ENCODE measurements at regions not wholly inside any gene's neighbourhood (a gene's known extent, or its start where the extent isn't known, plus 50 kb on each side); places are given as distances from the start of the nearest gene placed in this dataset.

DNA sequence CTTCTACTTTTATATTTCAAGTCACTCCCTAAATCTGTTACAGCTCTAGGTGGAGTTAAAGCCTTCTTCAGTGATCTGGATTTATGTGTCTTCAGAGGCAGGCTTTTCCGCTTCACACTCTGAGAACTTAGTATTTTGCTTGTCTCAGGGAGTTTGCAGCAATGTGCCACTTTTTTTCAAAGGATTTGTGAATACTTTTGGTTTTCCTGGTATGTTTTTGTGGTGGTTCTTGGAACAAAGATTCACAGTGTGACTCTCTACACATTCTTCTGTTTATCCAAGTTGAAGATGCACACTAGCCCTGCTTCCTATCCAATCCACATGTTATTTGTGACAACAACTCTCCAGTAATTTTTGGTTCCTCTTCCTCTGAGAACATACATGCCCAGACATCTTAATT is 1253.7 kb downstream of the TECRL start:
- Histone ChIP-seq H4K20me1 (ENCODE audit: control insufficient read depth, extremely low read depth, insufficient read depth, low read length) (no peaks in the 10 kb centered on the region), H3K4me2 (ENCODE audit: control insufficient read depth, extremely low read depth, insufficient read depth, low read depth, low read length) (no peak overlapping the region), H3K4me1 (ENCODE audit: control insufficient read depth, extremely low read depth, insufficient read depth, low read length) (no peaks in the 10 kb centered on the region), H3K27ac (ENCODE audit: control insufficient read depth, insufficient read depth, low read length) (no peak overlapping the region), H3K79me2 (ENCODE audit: control insufficient read depth, insufficient read depth, low read length) (no peaks in the 10 kb centered on the region), H3K9me3 (ENCODE audit: control insufficient read depth, low read depth, low read length) (no peaks in the 10 kb centered on the region), H3K36me3 (ENCODE audit: control insufficient read depth in 2 of 2, extremely low read depth in 1 of 2, insufficient read depth in 2 of 2, low read length in 2 of 2) (no peaks in the 10 kb centered on the region), H3K4me3 (ENCODE audit: control insufficient read depth in 2 of 3, extremely low read depth in 1 of 3, insufficient read depth in 2 of 3, low read depth in 1 of 3, low read length in 3 of 3) (no peak overlapping the region), H2AFZ (ENCODE audit: control insufficient read depth, low read length) (no peak overlapping the region), H3K9ac (ENCODE audit: control insufficient read depth, extremely low read depth, insufficient read depth, low read length) (no peak overlapping the region), H3K27me3 (ENCODE audit: control insufficient read depth, extremely low read depth, insufficient read depth, low read length) (no peaks in the 10 kb centered on the region), H3K9me1 (ENCODE audit: control insufficient read depth, extremely low read depth, insufficient read depth, low read length) (no peaks in the 10 kb centered on the region)
- FAIRE-seq (no peak), DNase-seq (ENCODE audit: low read depth, low spot score) (no peak)
- TF ChIP-seq EZH2 (IDR thresholded peaks at IDR 0.05; ENCODE audit: low read length): no peak
- no peak for TF ChIP-seq CTCF (optimal IDR thresholded peaks at IDR 0.05 in 1 of 3, IDR thresholded peaks at IDR 0.05 in 1 of 3, conservative IDR thresholded peaks at IDR 0.05 in 1 of 3; ENCODE audit: extremely low read depth in 1 of 3, insufficient read depth in 2 of 3, low read length in 3 of 3)
- dilution Hi-C loops (cut with MboI; ENCODE audit: extremely low pct_ligation_motif_present, low sequenced_read_pairs): no loop called here

DNA sequence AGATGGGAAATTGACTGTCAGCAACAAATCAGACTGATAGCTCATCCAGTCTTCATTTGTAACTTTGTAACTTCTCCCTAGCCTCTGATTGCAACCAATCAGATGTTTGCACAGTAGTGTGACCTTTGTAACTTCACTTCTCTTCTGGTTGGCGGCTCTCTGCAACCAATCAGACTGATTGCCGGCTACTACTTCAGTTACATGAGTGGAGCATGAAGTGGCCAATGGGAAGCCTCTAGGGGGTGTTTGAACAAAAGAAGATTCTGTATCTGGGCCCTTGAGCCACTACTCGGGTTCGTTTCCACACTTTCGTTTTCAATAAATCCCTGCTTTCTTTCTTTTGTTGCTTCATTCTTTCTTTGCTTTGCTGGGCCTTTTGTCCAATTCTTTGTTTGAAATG is 1285.8 kb downstream of the TECRL start:
- no peaks in the 10 kb centered on the region for H3K79me2 ChIP-seq (ENCODE audit: control insufficient read depth, insufficient read depth, low read length)
- FAIRE-seq: no peak

More for the DNA sequence above, 1285.8 kb downstream of the TECRL start:
- no peaks in the 10 kb centered on the region for H3K36me3 ChIP-seq (ENCODE audit: control insufficient read depth in 2 of 2, extremely low read depth in 1 of 2, insufficient read depth in 2 of 2, low read length in 2 of 2)
- no peak for DNase-seq (ENCODE audit: low read depth, low spot score)
- H3K27ac ChIP-seq (ENCODE audit: control insufficient read depth, insufficient read depth, low read length): no peak overlapping the region
- H3K9me3 ChIP-seq (ENCODE audit: control insufficient read depth, low read depth, low read length): no peaks in the 10 kb centered on the region
- dilution Hi-C loops (cut with MboI; ENCODE audit: extremely low pct_ligation_motif_present, low sequenced_read_pairs): no loop called here
- H3K27me3 ChIP-seq (ENCODE audit: control insufficient read depth, extremely low read depth, insufficient read depth, low read length): no peaks in the 10 kb centered on the region
- no peak overlapping the region for H3K9ac ChIP-seq (ENCODE audit: control insufficient read depth, extremely low read depth, insufficient read depth, low read length)
- H3K4me2 ChIP-seq (ENCODE audit: control insufficient read depth, extremely low read depth, insufficient read depth, low read depth, low read length): no peak overlapping the region
- H2AFZ ChIP-seq (ENCODE audit: control insufficient read depth, low read length): no peak overlapping the region
- no peaks in the 10 kb centered on the region for H3K4me1 ChIP-seq (ENCODE audit: control insufficient read depth, extremely low read depth, insufficient read depth, low read length)
- no peak for TF ChIP-seq CTCF (optimal IDR thresholded peaks at IDR 0.05 in 1 of 3, IDR thresholded peaks at IDR 0.05 in 1 of 3, conservative IDR thresholded peaks at IDR 0.05 in 1 of 3; ENCODE audit: extremely low read depth in 1 of 3, insufficient read depth in 2 of 3, low read length in 3 of 3)
- TF ChIP-seq EZH2 (IDR thresholded peaks at IDR 0.05; ENCODE audit: low read length): no peak
- no peak overlapping the region for H3K4me3 ChIP-seq (ENCODE audit: control insufficient read depth in 2 of 3, extremely low read depth in 1 of 3, insufficient read depth in 2 of 3, low read depth in 1 of 3, low read length in 3 of 3)
- no peaks in the 10 kb centered on the region for H3K9me1 ChIP-seq (ENCODE audit: control insufficient read depth, extremely low read depth, insufficient read depth, low read length)
- H4K20me1 ChIP-seq (ENCODE audit: control insufficient read depth, extremely low read depth, insufficient read depth, low read length): no peaks in the 10 kb centered on the region

Measured in keratinocyte (primary cell).